Liver (tissue), 9 donors: ENCODE measurements at regions not wholly inside any gene's neighbourhood (a gene's known extent, or its start where the extent isn't known, plus 50 kb on each side); places are given as distances from the start of the nearest gene placed in this dataset. TPM values are rescaled to one million over a fixed set of nuclear protein-coding genes. Genes with fewer than 3 reads are reported as not detected.

ENCODE experiments used
- DNase-seq: peaks from one replicate; pipeline ENCODE4 v3.0.0-alpha.2; 2017; ENCODE audit warnings: low spot score
- H3K27ac ChIP-seq, 2 donors: one replicate each; pipeline ENCODE4 v1.7.0; 2013; ENCODE audit warnings: inconsistent platforms in 2 of 2, low read length in 2 of 2, control low read depth in 1 of 2, low read depth in 1 of 2, mild to moderate bottlenecking in 1 of 2
- H3K27me3 ChIP-seq, 4 donors: one replicate each; pipeline versions ENCODE4 v1.6.1 to v1.7.0; 2013; ENCODE audit warnings: low read length in 3 of 4, inconsistent platforms in 1 of 4, mild to moderate bottlenecking in 1 of 4, moderate library complexity in 1 of 4; ENCODE audit not compliant: control insufficient read depth in 4 of 4, insufficient read depth in 4 of 4
- H3K36me3 ChIP-seq, 4 donors: one replicate each; pipeline versions ENCODE4 v1.6.1 to v1.7.0; 2013; ENCODE audit warnings: low read length in 3 of 4, mild to moderate bottlenecking in 3 of 4, low read depth in 1 of 4, moderate library complexity in 1 of 4; ENCODE audit not compliant: control insufficient read depth in 4 of 4, insufficient read depth in 3 of 4
- H3K4me1 ChIP-seq, 4 donors: one replicate each; pipeline versions ENCODE4 v1.6.1 to v1.7.0; 2013; ENCODE audit warnings: low read length in 3 of 4, mild to moderate bottlenecking in 3 of 4, moderate library complexity in 1 of 4; ENCODE audit not compliant: control insufficient read depth in 4 of 4, insufficient read depth in 4 of 4
- H3K4me3 ChIP-seq, 3 donors: one replicate each; pipeline versions ENCODE4 v1.6.1 to v1.7.0; 2013; ENCODE audit warnings: low read length in 3 of 3, control low read depth in 1 of 3, low read depth in 1 of 3, mild to moderate bottlenecking in 1 of 3
- H3K9ac ChIP-seq, 2 donors: one replicate each; pipeline ENCODE4 v1.7.0; 2013; ENCODE audit warnings: low read length in 2 of 2, mild to moderate bottlenecking in 2 of 2, moderate library complexity in 2 of 2, control low read depth in 1 of 2, low read depth in 1 of 2
- H3K9me3 ChIP-seq, 4 donors: one replicate each; pipeline versions ENCODE4 v1.6.1 to v1.7.0; 2013; ENCODE audit warnings: low read length in 3 of 4; ENCODE audit not compliant: control insufficient read depth in 4 of 4
- EGR1 ChIP-seq, 2 donors: IDR thresholded peaks; 2 replicates each; pipeline ENCODE4 v1.6.1; 2016 to 2018; ENCODE audit warnings: antibody characterized with exemption in 2 of 2, low read depth in 2 of 2
- FOXA1 ChIP-seq: IDR thresholded peaks from 2 replicates; pipeline ENCODE4 v1.6.1; 2016; ENCODE audit warnings: antibody characterized with exemption
- FOXA2 ChIP-seq: IDR thresholded peaks from 2 replicates; pipeline ENCODE4 v1.6.1; 2016; ENCODE audit warnings: antibody characterized with exemption
- GABPA ChIP-seq, 2 donors: IDR thresholded peaks in 1 of 2; conservative IDR thresholded peaks in 1 of 2; 2 replicates each; pipeline ENCODE4 v1.6.1; 2016; ENCODE audit warnings: antibody characterized with exemption in 2 of 2, mild to moderate bottlenecking in 1 of 2, moderate library complexity in 1 of 2
- HNF4A ChIP-seq, 2 donors: conservative IDR thresholded peaks; 2 replicates each; pipeline ENCODE4 v1.6.1; 2016; ENCODE audit warnings: antibody characterized with exemption in 2 of 2, mild to moderate bottlenecking in 2 of 2
- HNF4G ChIP-seq: IDR thresholded peaks from 2 replicates; pipeline ENCODE4 v1.6.1; 2016; ENCODE audit warnings: antibody characterized with exemption
- JUND ChIP-seq, 2 donors: IDR thresholded peaks; 2 replicates each; pipeline ENCODE4 v1.6.1; 2016; ENCODE audit warnings: antibody characterized with exemption in 2 of 2
- MAX ChIP-seq: IDR thresholded peaks from 2 replicates; pipeline ENCODE4 v1.6.1; 2016; ENCODE audit warnings: antibody characterized with exemption
- NR2F2 ChIP-seq: IDR thresholded peaks from 2 replicates; pipeline ENCODE4 v1.6.1; 2016; ENCODE audit warnings: antibody characterized with exemption
- RAD21 ChIP-seq, 2 donors: IDR thresholded peaks; 2 replicates each; pipeline ENCODE4 v1.6.1; 2016; ENCODE audit warnings: antibody characterized with exemption in 2 of 2, mild to moderate bottlenecking in 2 of 2
- YY1 ChIP-seq: IDR thresholded peaks from 2 replicates; pipeline ENCODE4 v1.6.1; 2016; ENCODE audit warnings: antibody characterized with exemption, mild to moderate bottlenecking
- WGBS: extraction: QIAGEN DNeasy Blood & Tissue Kit; methylation state at CpG from one replicate; pipeline ENCODE4 v1.1.7; 2013; 5-methylcytosine and 5-hydroxymethylcytosine counted together
- small RNA-seq: library from RNA; depleted of rRNA; stranded (forward); fragments of <200 nt; gene quantifications from one replicate; pipeline ENCODE3, GENCODE V24; 2014
- TF ChIP-seq, protein P1 (sequence below): IDR thresholded peaks from 2 replicates; pipeline ENCODE4 v1.6.1; 2016; ENCODE audit warnings: antibody characterized with exemption
- TF ChIP-seq, protein P2 (sequence below): fragments of 150-350 bp; IDR thresholded peaks from 2 replicates; pipeline ENCODE4 v1.5.1; 2017; ENCODE audit warnings: improper control_type of control experiment, low read depth, low read length; ENCODE audit not compliant: missing input control
- TF ChIP-seq, protein P3 (sequence below): IDR thresholded peaks from 2 replicates; pipeline ENCODE4 v1.6.1; 2016; ENCODE audit warnings: antibody characterized with exemption, mild to moderate bottlenecking
- donor health status: healthy.
- donor health status: healthy.
- donor health status: healthy.
- donor health status: healthy.
- donor health status: healthy.

DNA sequence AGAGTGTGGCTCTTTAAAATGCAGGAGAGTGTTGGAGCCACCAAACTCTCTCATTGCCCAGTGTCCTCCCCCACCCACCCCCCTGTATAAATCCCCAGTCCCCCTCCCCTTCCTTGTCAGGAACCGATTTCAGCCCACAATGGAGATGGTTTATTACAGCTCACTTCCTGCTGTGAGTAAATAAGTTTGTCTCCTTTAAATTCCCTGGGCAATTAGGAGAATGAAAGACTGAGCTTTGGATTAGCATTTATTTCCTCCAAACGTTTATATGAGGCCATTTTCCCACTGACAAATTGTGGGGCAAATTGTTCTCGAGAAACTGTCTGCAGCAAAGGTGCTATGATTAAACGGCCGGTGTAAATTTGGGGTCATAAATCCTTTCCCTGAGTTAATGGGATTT, 128.8 kb downstream of the DHX35 start:
- Histone ChIP-seq H3K9me3 (no peaks in the 10 kb centered on the region), H3K36me3 (no peaks in the 10 kb centered on the region), H3K4me1 (no peaks in the 10 kb centered on the region), H3K27me3 (no peaks in the 10 kb centered on the region), H3K9ac (no peak overlapping the region), H3K27ac (no peak overlapping the region), H3K4me3 (no peak overlapping the region)
- DNase-seq, result no peak
- 37% methylated on average over 5 of the region's 5 CpGs for WGBS
- TF ChIP-seq NR2F2 (no peak), FOXA1 (no peak), HNF4G (no peak), EGR1 (IDR thresholded peaks at IDR 0.05; ENCODE audit: low read depth in 2 of 2) (no peak)

DNA sequence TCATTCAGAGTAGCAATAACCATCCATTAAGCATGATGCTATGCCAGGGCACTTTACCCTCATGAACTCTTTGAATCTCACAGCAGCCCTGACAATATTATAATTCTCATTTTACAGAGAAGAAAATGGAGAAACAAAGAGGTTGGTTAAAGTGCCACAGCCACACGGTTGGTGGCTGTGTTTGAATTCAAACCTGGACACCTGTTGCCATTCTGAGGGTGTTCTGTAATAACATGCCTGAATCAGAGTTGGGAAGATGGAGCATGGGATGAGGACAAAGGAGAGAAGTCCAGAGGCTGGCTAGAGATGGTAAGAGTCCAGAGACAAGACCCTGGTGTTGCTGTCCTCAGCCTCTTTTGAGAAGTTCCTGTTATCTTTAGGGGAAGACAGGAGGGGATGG, 127.7 kb downstream of the DHX35 start:
- no peaks in the 10 kb centered on the region for H3K4me1 ChIP-seq
- H3K27ac ChIP-seq, result no peak overlapping the region
- WGBS, result 55% methylated on average over 1 of the region's 1 CpG
- H3K9me3 ChIP-seq, result no peaks in the 10 kb centered on the region
- no peak for DNase-seq
- no peak overlapping the region for H3K9ac ChIP-seq
- no peaks in the 10 kb centered on the region for H3K36me3 ChIP-seq
- H3K27me3 ChIP-seq, result no peaks in the 10 kb centered on the region
- no peak for TF ChIP-seq RAD21 (IDR thresholded peaks at IDR 0.05)
- no peak for TF ChIP-seq MAX
- no peak for TF ChIP-seq HNF4A (conservative IDR thresholded peaks at IDR 0.05)
- TF ChIP-seq GABPA (IDR thresholded peaks at IDR 0.05 in 1 of 2, conservative IDR thresholded peaks at IDR 0.05 in 1 of 2), result no peak
- no peak for TF ChIP-seq JUND (IDR thresholded peaks at IDR 0.05)
- no peak for TF ChIP-seq FOXA1
- no peak for TF ChIP-seq YY1
- TF ChIP-seq, protein P1, sequence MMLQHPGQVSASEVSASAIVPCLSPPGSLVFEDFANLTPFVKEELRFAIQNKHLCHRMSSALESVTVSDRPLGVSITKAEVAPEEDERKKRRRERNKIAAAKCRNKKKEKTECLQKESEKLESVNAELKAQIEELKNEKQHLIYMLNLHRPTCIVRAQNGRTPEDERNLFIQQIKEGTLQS, result no peak
- TF ChIP-seq EGR1 (IDR thresholded peaks at IDR 0.05; ENCODE audit: low read depth in 2 of 2), result no peak
- TF ChIP-seq, protein P2, sequence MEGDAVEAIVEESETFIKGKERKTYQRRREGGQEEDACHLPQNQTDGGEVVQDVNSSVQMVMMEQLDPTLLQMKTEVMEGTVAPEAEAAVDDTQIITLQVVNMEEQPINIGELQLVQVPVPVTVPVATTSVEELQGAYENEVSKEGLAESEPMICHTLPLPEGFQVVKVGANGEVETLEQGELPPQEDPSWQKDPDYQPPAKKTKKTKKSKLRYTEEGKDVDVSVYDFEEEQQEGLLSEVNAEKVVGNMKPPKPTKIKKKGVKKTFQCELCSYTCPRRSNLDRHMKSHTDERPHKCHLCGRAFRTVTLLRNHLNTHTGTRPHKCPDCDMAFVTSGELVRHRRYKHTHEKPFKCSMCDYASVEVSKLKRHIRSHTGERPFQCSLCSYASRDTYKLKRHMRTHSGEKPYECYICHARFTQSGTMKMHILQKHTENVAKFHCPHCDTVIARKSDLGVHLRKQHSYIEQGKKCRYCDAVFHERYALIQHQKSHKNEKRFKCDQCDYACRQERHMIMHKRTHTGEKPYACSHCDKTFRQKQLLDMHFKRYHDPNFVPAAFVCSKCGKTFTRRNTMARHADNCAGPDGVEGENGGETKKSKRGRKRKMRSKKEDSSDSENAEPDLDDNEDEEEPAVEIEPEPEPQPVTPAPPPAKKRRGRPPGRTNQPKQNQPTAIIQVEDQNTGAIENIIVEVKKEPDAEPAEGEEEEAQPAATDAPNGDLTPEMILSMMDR, result no peak
- TF ChIP-seq, protein P3, sequence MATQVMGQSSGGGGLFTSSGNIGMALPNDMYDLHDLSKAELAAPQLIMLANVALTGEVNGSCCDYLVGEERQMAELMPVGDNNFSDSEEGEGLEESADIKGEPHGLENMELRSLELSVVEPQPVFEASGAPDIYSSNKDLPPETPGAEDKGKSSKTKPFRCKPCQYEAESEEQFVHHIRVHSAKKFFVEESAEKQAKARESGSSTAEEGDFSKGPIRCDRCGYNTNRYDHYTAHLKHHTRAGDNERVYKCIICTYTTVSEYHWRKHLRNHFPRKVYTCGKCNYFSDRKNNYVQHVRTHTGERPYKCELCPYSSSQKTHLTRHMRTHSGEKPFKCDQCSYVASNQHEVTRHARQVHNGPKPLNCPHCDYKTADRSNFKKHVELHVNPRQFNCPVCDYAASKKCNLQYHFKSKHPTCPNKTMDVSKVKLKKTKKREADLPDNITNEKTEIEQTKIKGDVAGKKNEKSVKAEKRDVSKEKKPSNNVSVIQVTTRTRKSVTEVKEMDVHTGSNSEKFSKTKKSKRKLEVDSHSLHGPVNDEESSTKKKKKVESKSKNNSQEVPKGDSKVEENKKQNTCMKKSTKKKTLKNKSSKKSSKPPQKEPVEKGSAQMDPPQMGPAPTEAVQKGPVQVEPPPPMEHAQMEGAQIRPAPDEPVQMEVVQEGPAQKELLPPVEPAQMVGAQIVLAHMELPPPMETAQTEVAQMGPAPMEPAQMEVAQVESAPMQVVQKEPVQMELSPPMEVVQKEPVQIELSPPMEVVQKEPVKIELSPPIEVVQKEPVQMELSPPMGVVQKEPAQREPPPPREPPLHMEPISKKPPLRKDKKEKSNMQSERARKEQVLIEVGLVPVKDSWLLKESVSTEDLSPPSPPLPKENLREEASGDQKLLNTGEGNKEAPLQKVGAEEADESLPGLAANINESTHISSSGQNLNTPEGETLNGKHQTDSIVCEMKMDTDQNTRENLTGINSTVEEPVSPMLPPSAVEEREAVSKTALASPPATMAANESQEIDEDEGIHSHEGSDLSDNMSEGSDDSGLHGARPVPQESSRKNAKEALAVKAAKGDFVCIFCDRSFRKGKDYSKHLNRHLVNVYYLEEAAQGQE, result no peak
- no peak for TF ChIP-seq FOXA2
- H3K4me3 ChIP-seq, result no peak overlapping the region

Small RNA genes in the stretch of these regions (small RNA-seq; reads per million reads assigned to genes)
- gene RN7SL680P, result not detected
